PFSK-1 (cell line): ENCODE measurements at regions not wholly inside any gene's neighbourhood (a gene's known extent, or its start where the extent isn't known, plus 50 kb on each side); places are given as distances from the start of the nearest gene placed in this dataset.

ENCODE experiments used
- POLR2AphosphoS5 ChIP-seq: IDR thresholded peaks from 2 replicates; pipeline ENCODE4 v1.6.1; 2012; ENCODE audit warnings: low read depth, mild to moderate bottlenecking, control low read depth, low read length, moderate library complexity
- TAF1 ChIP-seq: IDR thresholded peaks from 2 replicates; pipeline ENCODE4 v1.6.1; 2012; ENCODE audit warnings: low read length, control low read depth, borderline replicate concordance; ENCODE audit not compliant: insufficient read depth

- TF ChIP-seq POLR2AphosphoS5 (no peak), TAF1 (no peak)
Observed at GRCh38 chr4:58413849-58414248, 1303.7 kb upstream of the IGFBP7 start.
